A172 (cell line): ENCODE measurements at regions not wholly inside any gene's neighbourhood (a gene's known extent, or its start where the extent isn't known, plus 50 kb on each side); places are given as distances from the start of the nearest gene placed in this dataset.

Experiments used
- DNase-seq: peaks from one replicate; pipeline ENCODE4 v3.0.0-alpha.2; 2015; ENCODE audit warnings: low spot score

DNA sequence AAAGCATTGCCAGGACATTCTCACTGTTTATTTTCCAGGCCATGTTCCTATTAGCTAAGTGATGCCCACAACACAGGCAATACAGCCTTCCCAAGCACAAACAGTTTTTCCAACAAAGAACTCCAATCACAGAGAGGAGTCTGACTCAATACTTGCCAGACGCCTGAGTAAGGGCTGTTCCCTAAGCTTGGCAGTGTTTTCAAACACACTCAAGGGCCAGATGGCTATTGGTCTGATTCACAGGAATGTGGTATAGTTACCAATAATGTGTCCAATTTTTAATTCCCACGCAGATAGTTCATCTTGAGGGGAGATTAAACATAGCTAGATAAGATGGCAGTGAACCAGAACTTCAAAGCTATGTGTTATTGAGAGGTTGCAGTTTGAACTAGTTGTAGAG, 381.0 kb downstream of the SNAPC1 start:
- DNase-seq = no peak

DNA sequence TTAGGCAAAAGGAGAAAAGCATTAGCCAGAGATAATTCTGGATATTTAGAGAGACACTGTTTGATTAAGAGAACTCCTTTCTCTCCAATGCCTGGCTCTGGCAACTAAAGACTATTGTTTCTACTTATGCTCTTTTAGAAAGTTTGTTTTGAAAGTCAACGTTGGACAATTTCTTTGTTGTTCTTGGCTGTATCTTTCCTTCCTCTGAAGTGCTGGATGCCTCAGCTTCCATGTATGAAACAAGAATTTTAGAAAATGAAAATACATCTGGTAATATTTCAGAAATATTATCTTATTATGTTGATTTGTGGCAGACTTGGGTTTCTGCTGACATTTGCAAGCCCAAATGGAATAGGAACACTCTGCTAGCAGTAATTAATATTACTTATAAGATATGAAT, 382.6 kb downstream of the SNAPC1 start:
- no peak for DNase-seq

DNA sequence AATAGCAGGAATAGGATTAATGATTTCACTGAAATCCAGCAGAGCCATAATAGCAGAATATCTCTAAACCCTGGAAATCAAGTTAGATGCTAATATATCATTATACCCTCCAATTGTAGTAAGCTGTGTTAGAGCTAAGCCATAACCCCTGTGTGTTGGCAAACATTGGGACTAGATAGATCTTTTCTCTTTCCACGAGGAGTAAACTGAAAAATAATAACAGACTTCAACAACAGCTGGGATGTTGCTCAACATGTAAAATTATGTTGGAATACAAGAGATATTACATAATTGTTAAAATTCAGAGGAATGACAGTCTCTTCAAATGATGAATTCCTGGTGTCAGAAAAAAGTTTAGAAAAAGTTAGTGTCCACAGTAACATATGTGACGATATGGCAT, 383.8 kb downstream of the SNAPC1 start:
- DNase-seq = no peak

DNA sequence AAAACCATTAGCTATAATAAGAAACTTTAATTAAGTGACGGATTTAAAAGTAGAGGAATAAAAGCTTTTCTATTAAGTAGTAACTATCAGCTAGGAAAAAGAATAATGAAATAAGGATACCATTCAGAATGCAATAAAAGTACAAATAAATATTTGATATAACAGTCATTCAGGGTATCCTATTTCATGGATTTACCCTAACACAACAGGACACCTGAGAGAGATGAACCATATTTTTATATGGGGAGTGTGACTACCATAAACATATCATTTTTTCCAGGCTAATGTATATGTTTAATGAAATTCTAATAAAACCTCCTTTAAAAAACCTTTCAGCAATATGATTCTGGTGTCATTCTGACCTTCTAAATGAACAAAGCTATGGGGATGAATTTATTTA, 393.8 kb downstream of the SNAPC1 start:
- no peak for DNase-seq

DNA sequence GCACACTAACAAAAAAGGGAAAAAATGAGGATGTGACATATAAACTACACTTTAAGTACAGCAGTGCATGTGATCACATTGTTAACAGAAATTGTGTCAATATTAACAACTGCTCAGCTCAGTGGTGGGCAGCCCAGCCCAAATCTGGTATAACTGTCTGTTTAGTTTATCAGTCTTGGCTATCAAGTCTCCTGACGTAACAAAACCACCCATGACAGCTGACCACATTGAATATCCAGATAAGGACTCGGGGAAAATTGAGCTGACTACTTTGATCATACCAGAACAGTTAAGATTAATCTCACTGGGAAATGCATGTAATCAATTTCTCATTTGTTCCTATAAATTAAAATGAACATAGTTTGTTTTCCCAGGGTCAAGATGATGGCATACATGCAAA, 396.6 kb downstream of the SNAPC1 start:
- DNase-seq = no peak

DNA sequence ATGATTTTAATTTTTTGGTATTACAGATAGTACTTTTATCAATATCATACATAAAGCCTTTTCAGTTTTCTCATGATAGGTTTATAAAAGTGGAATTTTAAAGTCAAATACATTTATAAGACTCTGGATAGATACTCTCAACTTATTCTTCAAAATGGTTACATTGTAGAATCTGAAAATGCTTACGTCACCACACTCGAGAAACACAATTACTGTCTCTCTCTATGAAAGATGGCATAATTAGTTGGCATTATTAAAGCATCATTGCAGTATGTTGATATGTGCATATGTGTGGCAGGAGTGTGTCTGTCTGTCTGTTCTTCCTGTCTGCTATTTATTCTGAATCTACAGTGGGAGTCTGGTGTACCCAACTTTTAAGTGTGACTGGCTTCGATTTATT, 397.1 kb downstream of the SNAPC1 start:
- no peak for DNase-seq

DNA sequence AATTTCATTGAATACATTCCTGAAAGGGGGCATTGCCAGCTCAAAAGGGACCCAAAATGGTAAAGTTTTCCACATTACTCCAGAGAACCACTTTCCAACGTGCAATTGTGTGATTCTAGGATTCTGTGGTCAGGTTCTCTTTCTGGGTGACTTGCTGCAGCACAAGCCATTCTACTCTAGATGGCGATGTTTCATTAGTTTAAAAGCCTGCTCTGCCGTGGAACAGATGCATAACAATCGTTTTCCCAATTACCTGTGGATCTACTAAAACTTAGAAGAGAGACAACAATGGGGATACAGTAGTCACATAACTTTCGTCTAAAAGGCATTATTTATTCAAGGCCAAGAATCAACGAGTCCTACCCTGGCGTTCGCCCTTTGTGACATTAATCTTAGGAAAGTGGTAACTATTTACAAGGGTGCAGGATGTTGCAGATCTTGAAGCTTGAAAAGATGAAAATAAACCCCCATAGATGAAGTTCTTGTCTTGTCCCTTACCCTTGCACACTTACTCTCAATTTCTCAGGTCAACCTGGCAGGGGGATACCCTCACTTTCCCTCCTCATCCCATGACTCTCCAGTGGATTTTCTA, 400.9 kb downstream of the SNAPC1 start:
- DNase-seq = peak; percentile 9

DNA sequence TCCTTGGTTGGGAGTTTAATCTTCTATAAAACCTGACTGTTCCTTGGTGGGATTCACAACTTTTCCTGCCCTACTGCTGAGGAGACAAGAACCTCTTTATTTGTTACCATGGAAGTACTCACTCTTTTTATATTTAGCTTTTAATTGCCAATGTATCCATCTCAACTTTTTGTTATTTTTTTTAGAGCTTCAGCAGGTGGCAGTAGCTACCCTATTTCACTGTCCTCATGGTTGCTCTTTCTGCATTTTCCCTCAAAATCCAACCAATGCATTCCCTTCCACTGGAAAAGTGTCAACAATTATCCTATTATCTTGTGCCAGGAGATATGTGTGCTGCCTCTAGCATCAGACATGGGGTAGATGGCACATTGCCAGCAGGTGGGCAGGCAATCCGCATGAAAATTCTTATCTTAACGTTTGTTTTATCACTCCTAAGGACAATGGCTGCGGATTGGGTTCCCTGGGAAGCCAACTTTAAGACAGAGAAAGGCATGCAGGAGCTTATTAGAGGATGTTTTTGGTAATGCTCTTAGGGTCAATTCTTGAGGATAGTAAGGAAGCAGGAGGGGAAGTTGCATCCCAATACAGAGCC, 406.4 kb downstream of the SNAPC1 start:
- no peak for DNase-seq

DNA sequence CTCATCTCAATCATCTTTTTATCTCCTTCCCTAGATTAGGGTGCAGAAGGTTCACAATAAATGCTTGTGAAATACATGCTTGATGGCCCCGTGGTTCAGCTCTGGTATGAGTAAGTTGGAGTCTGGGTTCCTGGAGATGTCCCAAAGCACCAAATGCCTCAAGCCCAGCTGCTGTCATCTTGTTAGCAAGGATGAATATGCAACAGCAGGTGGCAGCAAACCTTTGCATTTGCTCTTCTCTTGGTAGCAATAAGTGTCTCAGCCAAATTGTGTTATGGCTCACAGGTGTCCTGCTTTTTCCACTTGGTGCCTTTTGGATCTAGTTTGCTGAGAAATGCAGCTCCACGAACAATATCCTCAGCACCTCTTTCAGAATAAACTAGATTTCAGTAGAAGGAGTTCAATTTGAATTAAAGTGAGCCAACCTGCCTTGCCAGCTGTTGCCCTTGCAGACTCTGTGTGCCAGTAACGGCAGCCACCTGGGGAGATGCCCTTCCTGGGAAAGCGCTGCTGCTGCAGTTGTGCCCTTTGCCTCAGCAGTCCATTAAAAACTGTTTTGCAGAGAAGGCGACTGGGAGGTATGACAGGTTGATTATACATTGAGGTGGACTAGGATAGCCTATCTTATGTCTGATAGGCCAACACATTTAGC, 417.3 kb downstream of the SNAPC1 start:
- peak; percentile 74 for DNase-seq

DNA sequence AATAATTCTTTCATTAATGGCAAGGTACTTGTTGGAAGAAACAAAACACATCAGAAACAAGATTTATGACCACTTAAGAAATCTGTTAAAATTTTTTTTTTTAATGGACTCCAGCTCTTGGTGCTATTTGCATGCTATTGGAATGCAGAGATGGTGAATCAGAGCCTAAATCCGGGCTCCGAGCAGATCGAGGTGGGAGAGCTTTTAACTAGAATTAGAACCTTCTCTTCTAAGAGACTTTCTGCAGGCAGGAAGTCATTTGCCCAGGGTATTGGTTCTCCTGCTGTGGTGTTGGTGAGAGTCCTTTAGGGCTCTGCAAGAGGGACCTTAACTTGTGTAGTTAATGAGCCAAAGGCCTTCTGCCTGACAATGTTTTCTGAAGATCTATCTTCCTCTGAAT, 419.4 kb downstream of the SNAPC1 start:
- no peak for DNase-seq

DNA sequence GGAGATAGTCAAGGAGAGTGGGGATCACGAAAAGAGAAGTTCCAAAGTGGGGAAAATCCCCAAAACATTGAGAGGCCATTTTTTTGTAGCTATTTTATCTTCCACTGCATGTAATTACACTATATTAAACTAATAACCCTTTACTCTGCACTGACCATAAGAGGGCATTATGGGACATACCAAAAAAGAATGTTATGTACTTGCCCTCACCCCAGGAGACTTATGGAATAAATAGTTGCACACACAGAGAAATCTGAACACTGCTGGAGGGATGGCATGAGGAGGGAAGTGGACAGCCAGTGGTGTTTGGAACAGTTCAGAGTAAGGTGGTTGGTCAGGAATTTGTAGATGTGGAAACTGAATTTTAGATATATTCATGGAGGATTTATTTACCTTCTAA, 422.9 kb downstream of the SNAPC1 start:
- DNase-seq = no peak

DNA sequence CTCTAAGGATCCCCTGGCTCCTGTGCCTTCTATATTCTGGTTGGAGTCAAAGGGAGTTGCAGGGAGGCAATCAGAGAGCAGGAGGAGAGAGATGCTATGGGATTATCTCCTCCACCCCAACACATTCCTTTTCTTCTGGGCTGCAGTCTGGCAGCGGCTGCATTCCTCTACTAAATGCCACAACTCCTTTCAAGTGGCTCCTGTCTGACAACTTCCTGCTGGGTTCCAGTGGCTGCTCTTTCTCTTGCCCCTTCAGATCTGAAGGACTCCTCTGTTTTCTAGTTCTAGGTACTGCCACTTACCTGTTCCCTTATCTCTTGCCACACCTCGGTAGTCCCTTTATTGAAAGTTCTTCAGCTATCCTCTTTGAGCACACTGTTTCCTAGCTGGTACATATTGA, 425.0 kb downstream of the SNAPC1 start:
- DNase-seq = no peak

DNA sequence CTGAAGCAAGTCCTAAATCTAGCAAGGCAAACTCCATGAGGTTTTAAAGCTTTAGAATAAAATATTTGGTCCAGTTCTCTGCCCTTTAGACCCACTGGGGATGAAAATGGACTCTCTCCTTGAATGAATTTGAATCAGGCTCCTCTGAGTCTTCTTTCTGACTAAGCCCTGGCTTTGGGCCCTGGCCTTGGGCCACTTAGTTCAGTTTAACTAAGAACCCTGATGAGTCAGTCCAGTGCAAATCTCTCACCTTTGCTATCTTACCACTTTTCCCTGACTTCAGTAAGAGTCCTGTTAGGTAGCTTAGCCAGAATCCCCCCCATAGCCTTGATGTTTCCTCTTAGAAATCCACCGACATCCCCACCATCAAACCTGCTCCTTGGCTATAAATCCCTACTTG, 427.5 kb downstream of the SNAPC1 start:
- peak; percentile 17 for DNase-seq

DNA sequence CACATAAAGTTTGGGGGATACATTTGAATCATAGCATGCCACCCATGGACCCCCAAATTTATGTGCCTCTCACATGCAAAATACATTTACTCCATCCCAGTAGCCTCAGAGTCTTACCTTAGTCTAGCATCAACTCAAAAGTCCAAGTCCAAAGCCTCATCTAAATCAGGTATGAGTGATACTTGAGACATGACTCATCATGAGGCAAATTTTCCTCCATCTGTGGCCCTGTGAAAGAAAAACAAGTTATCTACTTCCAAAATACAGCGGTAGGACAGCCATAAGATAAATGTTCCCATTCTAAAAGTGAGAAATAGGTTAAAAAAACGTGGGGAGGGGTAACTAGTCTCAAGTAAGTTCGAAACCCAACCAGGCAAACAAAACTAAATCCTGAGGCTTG, 444.2 kb downstream of the SNAPC1 start:
- no peak for DNase-seq

DNA sequence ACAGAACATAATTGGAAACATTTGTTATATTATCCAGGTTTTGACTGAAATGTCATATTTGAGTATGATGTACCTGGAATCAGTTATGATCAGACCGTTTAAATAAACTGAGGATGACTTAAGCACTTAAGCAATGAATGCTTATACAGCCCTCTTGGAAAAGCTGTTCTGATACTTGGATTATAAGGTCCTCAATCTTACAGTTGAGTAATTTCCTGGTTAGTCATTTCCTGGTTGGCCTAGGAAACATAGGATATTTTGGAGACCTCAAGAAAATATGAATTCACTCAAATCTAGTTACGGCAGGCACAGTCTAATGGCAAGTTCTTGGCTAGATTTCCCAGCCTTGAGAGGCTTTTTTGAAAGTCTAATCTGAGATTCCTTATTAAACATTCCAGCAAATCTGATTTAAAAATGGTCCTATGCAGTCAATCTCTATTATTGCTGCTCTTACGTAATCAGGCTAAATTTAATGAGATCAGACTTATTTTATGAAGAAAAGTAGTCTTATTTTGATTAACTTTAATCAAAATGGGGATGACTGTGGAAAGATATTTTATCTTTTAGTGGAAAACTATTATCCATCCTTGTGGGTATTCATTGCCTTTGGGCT, 447.2 kb downstream of the SNAPC1 start:
- peak; percentile 66 for DNase-seq

DNA sequence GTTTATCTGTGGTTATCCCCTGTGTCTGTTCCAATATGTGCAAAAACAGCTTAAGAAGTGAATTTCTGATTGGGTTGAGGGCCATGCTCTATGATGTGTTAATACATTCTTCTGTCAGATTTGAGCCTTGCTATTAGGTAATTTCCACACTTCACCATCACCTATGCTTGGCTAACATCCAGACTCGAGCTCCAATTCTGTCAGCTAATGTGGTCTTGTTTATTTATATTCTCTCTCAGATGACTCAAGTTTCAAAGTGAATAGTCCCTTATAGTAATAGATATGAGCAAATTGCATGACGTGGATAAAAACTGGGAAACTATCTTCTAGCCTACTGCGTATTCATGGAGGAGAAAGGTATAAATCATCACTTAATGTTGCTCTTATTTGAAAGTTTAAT, 451.3 kb downstream of the SNAPC1 start:
- DNase-seq = peak; percentile 28

DNA sequence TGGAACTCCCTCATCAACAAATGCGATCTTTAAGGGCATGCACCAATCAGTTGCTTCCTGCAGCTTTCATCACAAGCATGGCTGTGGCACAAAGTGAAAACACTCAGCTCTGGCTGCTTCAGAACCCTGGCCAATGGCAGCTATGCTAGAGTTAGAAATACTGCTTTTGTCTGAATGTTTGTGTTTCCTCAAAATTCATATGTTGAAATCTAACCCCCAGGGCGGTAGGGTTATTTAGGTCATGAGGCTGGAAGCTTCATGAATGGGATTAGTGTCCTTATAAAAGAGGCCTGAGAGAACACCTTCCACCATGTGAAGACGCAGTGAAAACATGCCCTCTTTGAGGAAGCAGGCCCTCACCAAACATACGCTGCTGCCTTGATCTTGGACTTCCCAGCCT, 453.9 kb downstream of the SNAPC1 start:
- no peak for DNase-seq

DNA sequence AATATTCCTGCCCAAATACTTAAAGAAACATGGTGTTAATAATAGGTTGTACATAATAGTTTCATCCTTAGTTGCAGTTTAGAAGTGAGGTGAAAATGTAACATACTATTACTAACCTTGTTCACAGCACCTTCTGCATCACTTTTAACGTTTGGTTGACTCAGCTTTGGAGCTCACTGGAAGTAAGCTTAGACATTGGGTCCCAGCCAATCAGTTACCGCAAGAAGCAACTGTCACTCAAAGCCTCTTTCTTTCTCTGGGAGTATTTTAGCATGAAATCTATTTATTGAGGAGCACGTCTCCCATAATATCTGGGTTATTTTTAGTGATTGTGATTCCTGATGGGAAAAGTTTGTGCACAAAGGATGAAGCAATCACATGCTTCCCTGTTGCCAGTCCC, 472.6 kb downstream of the SNAPC1 start:
- DNase-seq = no peak

DNA sequence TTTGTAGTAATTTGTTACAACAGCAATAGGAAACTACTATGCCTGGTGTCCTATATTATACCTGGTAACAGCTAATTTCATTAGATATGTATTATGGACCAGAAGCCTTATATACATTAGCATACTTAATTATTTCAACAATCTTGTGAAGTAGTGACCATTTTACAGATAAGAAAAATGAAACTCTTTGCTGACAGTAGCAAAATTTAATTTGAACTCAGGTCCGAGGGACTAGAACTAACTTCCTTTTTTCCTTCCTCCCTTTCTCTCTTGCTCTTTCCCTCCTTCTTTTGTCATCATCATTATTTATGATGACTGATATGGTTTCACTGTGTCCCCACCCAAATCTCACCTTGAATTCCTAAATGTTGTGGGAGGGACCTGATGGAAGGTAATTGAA, 482.0 kb downstream of the SNAPC1 start:
- DNase-seq = no peak

DNA sequence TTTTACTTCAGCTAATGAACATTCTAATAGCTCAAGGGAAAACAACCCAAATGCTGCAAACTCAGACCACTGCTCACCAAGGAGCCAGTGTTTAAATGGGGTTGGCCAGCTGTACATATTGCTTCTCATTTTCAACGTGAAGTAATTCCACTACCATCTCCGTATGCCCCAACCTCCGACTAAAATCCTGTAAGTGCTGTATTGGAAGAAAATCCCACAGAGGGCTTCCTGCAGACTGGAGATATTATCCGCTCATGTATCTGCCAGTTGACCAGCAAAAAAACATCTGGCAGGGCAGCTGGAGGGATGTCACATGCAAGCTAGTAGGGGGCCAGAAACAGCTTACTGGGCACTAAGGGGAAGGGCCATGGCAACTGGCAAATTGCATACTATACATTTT, 485.0 kb downstream of the SNAPC1 start:
- DNase-seq = no peak

DNA sequence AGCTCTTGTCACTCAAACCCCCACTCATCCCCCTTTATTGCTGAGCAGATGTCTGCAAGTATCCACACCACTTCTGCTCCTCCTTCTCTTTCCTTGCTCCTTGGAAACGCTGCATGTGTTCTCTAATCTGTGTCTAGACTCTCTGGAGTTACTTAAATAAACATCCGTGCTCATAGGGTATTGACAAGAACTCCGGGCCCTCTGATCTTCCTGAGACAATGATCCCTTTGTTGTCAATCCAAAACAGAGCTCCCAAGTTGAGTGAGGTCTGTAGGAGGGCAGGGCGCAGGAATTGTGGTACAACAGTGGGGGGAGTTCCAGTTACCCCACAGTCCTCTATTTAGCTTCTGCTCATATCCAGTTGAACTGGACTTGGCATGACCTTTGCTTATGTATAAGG, 489.0 kb downstream of the SNAPC1 start:
- no peak for DNase-seq

DNA sequence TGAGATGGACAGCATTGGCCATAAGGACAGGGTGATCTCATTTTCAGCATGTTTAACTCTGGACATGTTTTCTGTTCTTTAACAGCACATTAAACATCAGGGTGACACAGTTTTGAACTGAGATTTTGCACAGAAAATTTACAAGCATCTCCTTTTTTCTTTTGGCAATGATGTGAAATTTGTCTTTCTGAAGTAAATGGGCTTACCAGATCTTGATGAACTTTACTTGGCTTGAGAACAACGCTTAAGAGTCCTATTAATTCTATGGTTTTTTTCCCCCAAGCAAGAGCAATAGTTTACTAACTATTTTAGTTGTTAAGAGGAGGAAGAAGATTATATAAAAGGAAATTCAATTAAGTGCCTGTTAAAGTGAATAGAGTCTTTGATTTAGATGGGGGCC, 491.0 kb downstream of the SNAPC1 start:
- DNase-seq = no peak

DNA sequence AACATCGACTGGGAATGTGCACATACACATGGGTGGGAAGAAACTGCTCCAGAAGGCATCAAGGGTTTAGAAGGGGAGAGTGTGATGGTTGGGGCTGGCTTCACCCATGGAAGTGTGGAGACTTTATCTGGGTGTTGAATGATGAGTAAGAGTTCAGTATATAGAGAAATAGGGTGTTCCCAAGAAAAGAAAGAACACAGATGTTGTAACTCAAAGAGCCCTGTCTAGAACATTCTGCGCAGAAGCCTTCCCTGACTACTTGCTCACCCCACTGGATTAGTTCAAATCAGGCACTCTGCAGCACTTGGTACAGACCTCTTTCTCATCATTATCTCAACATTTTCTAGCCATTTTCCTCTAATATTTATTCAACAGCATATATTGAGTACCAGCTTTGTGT, 491.7 kb downstream of the SNAPC1 start:
- no peak for DNase-seq
